ENCODE measurements at regions not wholly inside any gene's neighbourhood (a gene's known extent, or its start where the extent isn't known, plus 50 kb on each side); places are given as distances from the start of the nearest gene placed in this dataset.

GRCh38 chr17:6187836-6188235 lies 117.7 kb downstream of the WSCD1 start:
- H3K79me2 ChIP-seq (ENCODE audit: control insufficient read depth, insufficient read depth, low read length), result no peaks in the 10 kb centered on the region
- no peaks in the 10 kb centered on the region for H3K36me3 ChIP-seq (ENCODE audit: control insufficient read depth in 2 of 2, insufficient read depth in 2 of 2, low read length in 1 of 2)
- 21% methylated on average over 10 of the region's 10 CpGs for WGBS (ENCODE audit: insufficient coverage, insufficient replicate concordance, low lambda C conversion rate, missing lambda C conversion rate)
- ATAC-seq (no peak), DNase-seq (ENCODE audit: low read depth, low spot score) (no peak), FAIRE-seq (no peak)
- no TSS peak for BruUV-seq (replicated peaks)
- H3K9me3 ChIP-seq (replicated peaks; ENCODE audit: control insufficient read depth, insufficient read depth, low read length), result no peaks in the 10 kb centered on the region; the same call in 2 of the 3 replicates
- no peaks in the 10 kb centered on the region for H4K20me1 ChIP-seq (ENCODE audit: control insufficient read depth, insufficient read depth)
- H3K27ac ChIP-seq (ENCODE audit: control insufficient read depth, insufficient read depth), result no peak overlapping the region
- ChIA-PET SMC1A (ENCODE audit: uncharacterized antibody, unreplicated experiment) (no interaction called here), RAD21 (ENCODE audit: unreplicated experiment) (no interaction called here), POLR2A (no interaction called here), CTCF (interaction anchor here (0.7 kb wide), 1 partner anchor 375 kb away, joined by 3 read pairs; no protein-coding TSS in a partner anchor)
- TF ChIP-seq NFYB (IDR thresholded peaks at IDR 0.05; ENCODE audit: insufficient read depth, low read depth, low read length), result no peak
- no peak for TF ChIP-seq MTA3 (IDR thresholded peaks at IDR 0.05; ENCODE audit: borderline replicate concordance, low read length)
- no peak for TF ChIP-seq CREB1 (IDR thresholded peaks at IDR 0.05; ENCODE audit: low read depth)
- no peak for TF ChIP-seq STAT3 (IDR thresholded peaks at IDR 0.05; ENCODE audit: low read depth, low read length)
- no peak for TF ChIP-seq IRF3 (IDR thresholded peaks at IDR 0.05)
- no peak for TF ChIP-seq ZZZ3 (IDR thresholded peaks at IDR 0.05; ENCODE audit: control insufficient read depth, insufficient read length, low read depth)
- TF ChIP-seq, protein P1, sequence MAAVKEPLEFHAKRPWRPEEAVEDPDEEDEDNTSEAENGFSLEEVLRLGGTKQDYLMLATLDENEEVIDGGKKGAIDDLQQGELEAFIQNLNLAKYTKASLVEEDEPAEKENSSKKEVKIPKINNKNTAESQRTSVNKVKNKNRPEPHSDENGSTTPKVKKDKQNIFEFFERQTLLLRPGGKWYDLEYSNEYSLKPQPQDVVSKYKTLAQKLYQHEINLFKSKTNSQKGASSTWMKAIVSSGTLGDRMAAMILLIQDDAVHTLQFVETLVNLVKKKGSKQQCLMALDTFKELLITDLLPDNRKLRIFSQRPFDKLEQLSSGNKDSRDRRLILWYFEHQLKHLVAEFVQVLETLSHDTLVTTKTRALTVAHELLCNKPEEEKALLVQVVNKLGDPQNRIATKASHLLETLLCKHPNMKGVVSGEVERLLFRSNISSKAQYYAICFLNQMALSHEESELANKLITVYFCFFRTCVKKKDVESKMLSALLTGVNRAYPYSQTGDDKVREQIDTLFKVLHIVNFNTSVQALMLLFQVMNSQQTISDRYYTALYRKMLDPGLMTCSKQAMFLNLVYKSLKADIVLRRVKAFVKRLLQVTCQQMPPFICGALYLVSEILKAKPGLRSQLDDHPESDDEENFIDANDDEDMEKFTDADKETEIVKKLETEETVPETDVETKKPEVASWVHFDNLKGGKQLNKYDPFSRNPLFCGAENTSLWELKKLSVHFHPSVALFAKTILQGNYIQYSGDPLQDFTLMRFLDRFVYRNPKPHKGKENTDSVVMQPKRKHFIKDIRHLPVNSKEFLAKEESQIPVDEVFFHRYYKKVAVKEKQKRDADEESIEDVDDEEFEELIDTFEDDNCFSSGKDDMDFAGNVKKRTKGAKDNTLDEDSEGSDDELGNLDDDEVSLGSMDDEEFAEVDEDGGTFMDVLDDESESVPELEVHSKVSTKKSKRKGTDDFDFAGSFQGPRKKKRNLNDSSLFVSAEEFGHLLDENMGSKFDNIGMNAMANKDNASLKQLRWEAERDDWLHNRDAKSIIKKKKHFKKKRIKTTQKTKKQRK (IDR thresholded peaks at IDR 0.05; ENCODE audit: low read depth, low read length), result no peak
- no peak for TF ChIP-seq SIN3A (IDR thresholded peaks at IDR 0.05; ENCODE audit: low read depth, low read length)
- TF ChIP-seq ZNF217 (IDR thresholded peaks at IDR 0.05), result no peak
- H3K4me2 ChIP-seq (ENCODE audit: control insufficient read depth, insufficient read depth), result no peak overlapping the region
- intact Hi-C loops (cut with micrococcal nuclease; ENCODE audit: unreplicated experiment), result no loop called here
- H3K4me1 ChIP-seq (ENCODE audit: control insufficient read depth, insufficient read depth, low read length), result no peaks in the 10 kb centered on the region
- no peak overlapping the region for H3K4me3 ChIP-seq
- no peaks in the 10 kb centered on the region; a peak in 1 of 4 replicates for H3K27me3 ChIP-seq (replicated peaks in 1 of 2; ENCODE audit: control insufficient read depth in 2 of 2, insufficient read depth in 2 of 2, low read length in 1 of 2)
- no peak overlapping the region for H3K9ac ChIP-seq (ENCODE audit: control insufficient read depth, insufficient read depth, low read length)
- no peak overlapping the region for H2AFZ ChIP-seq (ENCODE audit: control insufficient read depth, low read depth, low read length)
- in situ Hi-C loops (cut with MboI), result no loop called here
